GM12872 (cell line): ENCODE measurements at regions not wholly inside any gene's neighbourhood (a gene's known extent, or its start where the extent isn't known, plus 50 kb on each side); places are given as distances from the start of the nearest gene placed in this dataset.

Source experiments
- TF ChIP-seq, protein P1 (sequence below): IDR thresholded peaks from 3 replicates; pipeline ENCODE4 v1.5.1; 2011; ENCODE audit warnings: low read depth, mild to moderate bottlenecking, low read length, moderate library complexity; ENCODE audit not compliant: insufficient read depth

DNA sequence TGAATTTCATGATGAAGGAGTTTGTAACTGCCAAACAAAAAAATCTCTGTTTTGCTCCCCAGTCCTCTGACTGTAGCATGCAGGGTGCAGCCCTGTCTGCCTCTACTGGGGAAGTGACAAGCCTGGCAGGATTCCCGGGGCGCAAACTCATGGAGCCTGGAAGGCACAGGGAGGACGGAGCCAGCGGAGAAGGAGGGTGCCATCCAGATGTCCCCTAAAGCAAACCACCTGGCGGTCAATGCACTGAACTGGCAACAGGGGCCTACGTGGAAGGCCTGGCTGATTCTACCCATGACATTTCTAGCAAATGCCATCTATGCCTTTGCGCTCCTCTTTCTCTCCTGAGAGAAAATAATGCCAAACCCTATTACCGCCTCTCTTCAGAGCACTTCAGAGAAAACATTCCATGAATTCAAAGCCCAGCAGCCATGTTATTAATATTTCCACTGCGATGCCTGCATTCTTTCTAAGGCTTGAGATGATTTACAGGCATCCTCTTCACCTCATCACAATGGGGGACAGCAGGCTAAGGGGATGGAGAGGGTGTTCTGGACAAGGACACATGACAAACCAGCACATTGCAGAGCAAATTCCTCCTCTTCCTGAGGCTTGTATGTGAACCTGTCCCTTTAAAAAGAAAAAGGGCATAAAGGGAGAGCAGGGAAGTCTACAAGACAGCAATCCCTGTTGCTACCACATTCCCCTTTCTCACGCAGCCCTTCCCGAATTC, 329.3 kb upstream of the NOCT start:
- TF ChIP-seq, protein P1, sequence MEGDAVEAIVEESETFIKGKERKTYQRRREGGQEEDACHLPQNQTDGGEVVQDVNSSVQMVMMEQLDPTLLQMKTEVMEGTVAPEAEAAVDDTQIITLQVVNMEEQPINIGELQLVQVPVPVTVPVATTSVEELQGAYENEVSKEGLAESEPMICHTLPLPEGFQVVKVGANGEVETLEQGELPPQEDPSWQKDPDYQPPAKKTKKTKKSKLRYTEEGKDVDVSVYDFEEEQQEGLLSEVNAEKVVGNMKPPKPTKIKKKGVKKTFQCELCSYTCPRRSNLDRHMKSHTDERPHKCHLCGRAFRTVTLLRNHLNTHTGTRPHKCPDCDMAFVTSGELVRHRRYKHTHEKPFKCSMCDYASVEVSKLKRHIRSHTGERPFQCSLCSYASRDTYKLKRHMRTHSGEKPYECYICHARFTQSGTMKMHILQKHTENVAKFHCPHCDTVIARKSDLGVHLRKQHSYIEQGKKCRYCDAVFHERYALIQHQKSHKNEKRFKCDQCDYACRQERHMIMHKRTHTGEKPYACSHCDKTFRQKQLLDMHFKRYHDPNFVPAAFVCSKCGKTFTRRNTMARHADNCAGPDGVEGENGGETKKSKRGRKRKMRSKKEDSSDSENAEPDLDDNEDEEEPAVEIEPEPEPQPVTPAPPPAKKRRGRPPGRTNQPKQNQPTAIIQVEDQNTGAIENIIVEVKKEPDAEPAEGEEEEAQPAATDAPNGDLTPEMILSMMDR = no peak

DNA sequence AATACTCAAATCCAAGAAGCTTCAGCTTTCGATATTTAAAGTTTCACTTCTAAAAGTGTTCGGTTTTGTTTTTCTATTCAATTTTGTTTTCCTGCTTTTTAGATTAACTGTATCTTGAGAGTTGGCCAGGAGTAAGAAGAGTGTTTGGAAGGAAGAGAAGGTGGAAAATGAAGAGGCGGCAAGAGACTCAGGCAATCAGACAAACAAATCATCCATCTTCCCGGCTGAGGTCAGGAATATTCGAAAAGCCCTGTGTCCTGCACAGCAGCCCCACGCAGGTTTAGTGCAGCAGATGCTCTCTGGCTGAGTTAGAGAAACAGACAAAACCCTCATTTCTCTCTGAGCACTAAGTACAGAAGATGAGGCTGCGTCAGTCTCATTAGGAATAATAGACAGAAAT, 330.3 kb upstream of the NOCT start:
- TF ChIP-seq, protein P1 = no peak

DNA sequence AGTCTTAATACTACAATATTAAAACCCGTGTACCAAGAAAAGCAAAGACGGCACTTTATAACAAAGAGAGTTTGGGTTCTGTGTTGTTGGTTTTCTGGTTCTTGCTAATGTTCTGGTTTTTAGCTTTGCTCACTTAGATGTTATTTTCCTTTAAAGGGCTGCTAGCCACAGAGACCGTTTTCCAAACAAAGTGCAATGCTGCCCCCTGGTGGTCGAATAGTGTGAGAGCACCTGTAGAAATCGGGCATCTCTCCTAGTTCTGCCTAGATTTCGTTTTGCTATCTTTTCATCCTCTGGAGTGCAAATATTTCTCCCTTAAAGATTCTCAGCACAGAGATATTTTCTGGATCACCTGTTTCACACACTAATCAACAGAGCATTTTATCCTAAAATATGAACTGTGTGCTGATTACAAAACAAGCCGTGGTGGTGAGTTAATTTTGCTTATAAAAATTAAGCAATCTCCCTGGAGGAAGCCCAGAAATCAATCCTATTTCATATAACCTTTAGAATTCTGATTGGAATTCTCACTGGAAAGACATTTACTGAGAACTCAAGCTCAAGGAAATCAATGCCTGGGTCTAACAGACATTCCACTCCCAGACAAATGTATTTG, 334.5 kb upstream of the NOCT start:
- TF ChIP-seq, protein P1 = peak; percentile 81

DNA sequence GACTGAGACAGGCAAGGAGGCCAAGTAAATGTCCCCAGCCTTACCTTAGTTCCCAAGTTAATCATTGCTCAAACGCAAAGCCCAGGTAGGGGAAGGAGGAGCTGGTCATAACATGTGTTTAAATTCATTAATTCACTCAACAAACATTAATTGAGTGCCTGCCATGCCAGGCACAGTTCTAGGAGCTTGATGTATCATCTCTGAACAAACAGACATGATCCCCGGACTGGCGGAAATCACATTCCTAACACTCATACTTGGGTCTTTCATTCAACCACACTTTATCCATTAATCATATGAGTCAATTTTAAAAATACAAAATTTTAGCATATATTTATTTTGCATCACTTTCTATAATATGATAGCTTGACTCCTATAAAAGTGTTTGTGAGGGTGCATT, 335.3 kb upstream of the NOCT start:
- TF ChIP-seq, protein P1 = no peak

DNA sequence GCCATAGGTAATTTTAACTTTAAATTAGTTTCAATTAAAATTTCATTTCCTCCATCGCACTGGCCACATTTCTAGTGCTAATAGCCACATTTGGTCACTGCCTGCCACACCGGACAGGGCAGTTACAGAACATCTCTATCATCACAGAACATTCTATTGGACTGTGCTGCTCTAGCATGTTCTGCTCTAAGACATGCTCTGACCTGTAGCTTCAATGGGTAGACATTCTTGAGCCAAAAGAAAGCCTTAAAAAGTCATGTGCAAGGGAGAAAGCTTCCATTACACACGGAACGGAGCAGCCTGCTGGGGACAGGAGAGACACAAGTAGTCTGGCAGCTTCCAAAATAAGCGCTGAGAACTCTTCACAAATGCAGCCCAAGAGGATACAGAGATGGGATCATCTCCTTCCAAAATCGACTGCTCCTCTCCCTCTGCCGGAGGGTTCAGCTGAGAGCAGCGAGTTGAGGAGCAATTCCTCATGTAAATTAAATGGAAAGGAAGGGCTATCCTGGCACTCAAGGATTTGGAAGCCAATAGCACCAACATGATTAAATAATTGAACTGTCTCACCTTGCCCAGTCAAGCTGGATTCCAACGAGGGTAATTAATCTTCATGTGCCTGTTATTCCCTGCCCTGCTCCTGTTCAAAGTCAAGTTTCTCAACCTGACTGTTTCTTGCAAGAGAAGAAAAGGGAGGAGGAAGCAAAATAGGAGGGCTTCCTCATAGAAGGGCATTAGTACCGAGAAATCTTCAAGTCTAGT, 336.4 kb upstream of the NOCT start:
- TF ChIP-seq, protein P1 = no peak

- TF ChIP-seq, protein P1 = no peak
Measured at GRCh38 chr4:138677748-138678147, 337.8 kb upstream of the NOCT start.

DNA sequence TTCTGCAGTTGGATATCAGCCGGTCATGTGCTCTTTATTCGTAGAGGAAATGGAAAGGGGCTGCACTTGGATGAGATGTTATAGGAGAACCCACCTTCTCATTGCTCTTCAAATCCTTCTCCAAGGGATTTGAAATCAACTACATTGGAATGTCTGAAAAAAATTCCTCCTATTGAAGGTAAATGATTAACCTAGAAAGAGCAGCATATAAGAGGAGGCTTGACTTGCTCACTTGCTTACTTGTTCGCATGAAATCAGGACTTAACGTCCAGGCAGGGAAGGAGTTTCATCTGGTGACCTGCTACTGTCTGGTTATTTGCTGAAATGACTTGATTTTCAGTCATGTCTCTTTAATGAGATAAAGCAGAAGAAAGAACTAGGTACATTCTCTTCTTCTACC, 338.4 kb upstream of the NOCT start:
- TF ChIP-seq, protein P1 = no peak
